H1 (cell line): ENCODE measurements at regions not wholly inside any gene's neighbourhood (a gene's known extent, or its start where the extent isn't known, plus 50 kb on each side); places are given as distances from the start of the nearest gene placed in this dataset.

Source experiments
- CTCF ChIA-PET: fragments of 300-600 bp; sonication (Branson Sonifier 250); formaldehyde crosslinking; loops from one replicate; lab custom pipeline; 2021; ENCODE audit not compliant: partially characterized antibody; lab: Charles Lee
- POLR2A ChIA-PET: fragments of 300-600 bp; sonication (Branson Sonifier 250); formaldehyde crosslinking; loops from one replicate; lab custom pipeline; 2021; ENCODE audit warnings: inconsistent platforms; ENCODE audit not compliant: partially characterized antibody; lab: Charles Lee
- DNase-seq, 2 experiments: peaks; one replicate each; pipeline versions ENCODE4 v3.0.0 to v3.0.0-alpha.2; 2010 to 2022; ENCODE audit warnings: low spot score in 2 of 2, low read depth in 1 of 2, mixed read lengths in 1 of 2
- FAIRE-seq: peaks from 2 replicates; lab custom pipeline; 2011; peaks lifted over from hg19 to GRCh38; lab: Jason Lieb, UNC
- H2AFZ ChIP-seq: 2 replicates; pipeline ENCODE4 v1.8.1; 2012; ENCODE audit warnings: low read length, inconsistent platforms
- H2AK5ac ChIP-seq: 2 replicates; pipeline ENCODE4 v1.6.1; 2013; ENCODE audit warnings: low read depth, low read length
- H2BK120ac ChIP-seq: replicated peaks from 2 replicates; pipeline ENCODE3; 2013; ENCODE audit warnings: low read depth, low read length, inconsistent platforms
- H2BK12ac ChIP-seq: 2 replicates; pipeline ENCODE4 v1.6.1; 2013; ENCODE audit warnings: low read depth, low read length
- H2BK15ac ChIP-seq: 2 replicates; pipeline ENCODE4 v1.6.1; 2013; ENCODE audit warnings: low read length
- H2BK20ac ChIP-seq: 2 replicates; pipeline ENCODE4 v1.6.1; 2013; ENCODE audit warnings: low read length
- H2BK5ac ChIP-seq: 2 replicates; pipeline ENCODE4 v1.6.1; 2013; ENCODE audit warnings: low read depth, low read length
- H3K14ac ChIP-seq: 2 replicates; pipeline ENCODE4 v1.6.1; 2013; ENCODE audit warnings: inconsistent platforms; ENCODE audit not compliant: insufficient read length
- H3K18ac ChIP-seq: 2 replicates; pipeline ENCODE4 v1.6.1; 2013; ENCODE audit warnings: low read length; ENCODE audit errors: extremely low read depth
- H3K23ac ChIP-seq: 2 replicates; pipeline ENCODE4 v1.6.1; 2013; ENCODE audit warnings: inconsistent platforms; ENCODE audit not compliant: insufficient read length
- H3K23me2 ChIP-seq: 2 replicates; pipeline ENCODE4 v1.6.1; 2013; ENCODE audit warnings: low read depth, low read length
- H3K27ac ChIP-seq: 2 replicates; pipeline ENCODE4 v1.6.1; 2011; ENCODE audit warnings: low read depth, low read length, inconsistent platforms
- H3K27me3 ChIP-seq, 4 experiments: replicated peaks in 1 of 4; 1 replicate in 1 of 4; 2 replicates in 3 of 4; pipeline versions ENCODE4 v1.6.1 to v1.8.1; 2011 to 2013; ENCODE audit warnings: low read length in 3 of 4, mild to moderate bottlenecking in 3 of 4, inconsistent platforms in 2 of 4, mixed read lengths in 2 of 4, moderate library complexity in 1 of 4; ENCODE audit not compliant: control insufficient read depth in 3 of 4, insufficient read depth in 3 of 4; ENCODE audit errors: extremely low read depth in 1 of 4
- H3K36me3 ChIP-seq, 4 experiments: 2 replicates each; pipeline versions ENCODE4 v1.6.1 to v1.8.1; 2011 to 2013; ENCODE audit warnings: mild to moderate bottlenecking in 4 of 4, low read length in 3 of 4, moderate library complexity in 2 of 4, control low read depth in 1 of 4, inconsistent platforms in 1 of 4; ENCODE audit not compliant: insufficient read depth in 4 of 4, control insufficient read depth in 2 of 4
- H3K4ac ChIP-seq: replicated peaks from 2 replicates; pipeline ENCODE3; 2013; ENCODE audit warnings: low read length, low read depth, mixed read lengths, inconsistent platforms; ENCODE audit not compliant: insufficient read length
- H3K4me1 ChIP-seq, 4 experiments: replicated peaks in 1 of 4; 1 replicate in 1 of 4; 2 replicates in 3 of 4; pipeline versions ENCODE4 v1.6.1 to v1.8.1; 2011 to 2013; ENCODE audit warnings: low read length in 3 of 4, inconsistent platforms in 2 of 4, mixed read lengths in 1 of 4; ENCODE audit not compliant: insufficient read depth in 4 of 4, control insufficient read depth in 3 of 4
- H3K4me2 ChIP-seq, 2 experiments: 2 replicates each; pipeline versions ENCODE4 v1.6.1 to v1.8.1; 2011 to 2013; ENCODE audit warnings: low read depth in 2 of 2, low read length in 2 of 2, control low read depth in 1 of 2, inconsistent platforms in 1 of 2, mild to moderate bottlenecking in 1 of 2; ENCODE audit not compliant: insufficient read depth in 1 of 2
- H3K4me3 ChIP-seq, 4 experiments: fragments of 200-600, 300-600 bp in 1 of 4; sonication (generic), shearing (Covaris generic), sonication (Bioruptor Twin) in 1 of 4; 2 replicates each; pipeline versions ENCODE4 v1.5.1 to v1.8.1; 2011 to 2016; ENCODE audit warnings: low read length in 4 of 4, low read depth in 3 of 4, control low read depth in 2 of 4, inconsistent platforms in 2 of 4, mild to moderate bottlenecking in 2 of 4, mixed read lengths in 1 of 4, moderate library complexity in 1 of 4; ENCODE audit not compliant: insufficient read depth in 2 of 4; ENCODE audit errors: extremely low read depth in 1 of 4
- H3K56ac ChIP-seq: replicated peaks from 2 replicates; pipeline ENCODE3; 2013; ENCODE audit warnings: low read depth, mild to moderate bottlenecking, mixed read lengths, low read length, inconsistent platforms; ENCODE audit not compliant: insufficient read length
- H3K79me1 ChIP-seq: 2 replicates; pipeline ENCODE4 v1.6.1; 2013; ENCODE audit warnings: low read depth, low read length, control low read depth
- H3K79me2 ChIP-seq, 2 experiments: 2 replicates each; pipeline versions ENCODE4 v1.6.1 to v1.8.1; 2012 to 2013; ENCODE audit warnings: low read length in 2 of 2, mild to moderate bottlenecking in 2 of 2, inconsistent platforms in 1 of 2; ENCODE audit not compliant: insufficient read depth in 2 of 2, control insufficient read depth in 1 of 2
- H3K9ac ChIP-seq, 4 experiments: replicated peaks in 1 of 4; 1 replicate in 1 of 4; 2 replicates in 3 of 4; pipeline versions ENCODE4 v1.6.1 to v1.8.1; 2011 to 2013; ENCODE audit warnings: low read depth in 3 of 4, low read length in 3 of 4, control low read depth in 2 of 4, mild to moderate bottlenecking in 2 of 4, moderate library complexity in 2 of 4, inconsistent platforms in 1 of 4; ENCODE audit errors: extremely low read depth in 1 of 4
- H3K9me3 ChIP-seq, 2 experiments: 2 replicates each; pipeline versions ENCODE4 v1.6.1 to v1.8.1; 2012 to 2013; ENCODE audit warnings: mild to moderate bottlenecking in 2 of 2, moderate library complexity in 2 of 2, control low read depth in 1 of 2, inconsistent platforms in 1 of 2, low read depth in 1 of 2, low read length in 1 of 2, mixed read lengths in 1 of 2; ENCODE audit not compliant: insufficient read depth in 2 of 2
- H4K20me1 ChIP-seq, 2 experiments: replicated peaks in 1 of 2; 2 replicates each; pipeline versions ENCODE3 to v1.8.1; 2011 to 2013; ENCODE audit warnings: inconsistent platforms in 2 of 2, low read length in 2 of 2, mild to moderate bottlenecking in 1 of 2; ENCODE audit not compliant: insufficient read depth in 2 of 2, control insufficient read depth in 1 of 2
- H4K5ac ChIP-seq: 2 replicates; pipeline ENCODE4 v1.6.1; 2013; ENCODE audit warnings: low read length, low read depth, mixed read lengths, inconsistent platforms; ENCODE audit not compliant: insufficient read length
- H4K8ac ChIP-seq: 2 replicates; pipeline ENCODE4 v1.8.0; 2013; ENCODE audit warnings: mild to moderate bottlenecking, moderate library complexity, low read length, inconsistent platforms; ENCODE audit not compliant: insufficient read depth; ENCODE audit errors: extremely low read depth
- H4K91ac ChIP-seq: replicated peaks from 2 replicates; pipeline ENCODE3; 2013; ENCODE audit warnings: low read length, mixed read lengths, inconsistent platforms; ENCODE audit not compliant: insufficient read length
- BCL11A ChIP-seq, 2 experiments: IDR thresholded peaks; one replicate each; pipeline ENCODE4 v1.6.1; 2011; ENCODE audit warnings: low read depth in 2 of 2, low read length in 2 of 2, mild to moderate bottlenecking in 2 of 2
- BRCA1 ChIP-seq: IDR thresholded peaks from 2 replicates; pipeline ENCODE4 v1.6.1; 2012; ENCODE audit warnings: low read depth, low read length, improper control_type of control experiment
- CBX8 ChIP-seq: fragments of 300-800, 300-1000 bp; sonication (generic); IDR thresholded peaks from 2 replicates; pipeline ENCODE4 v1.7.1; 2016; ENCODE audit warnings: low read depth, low read length, borderline replicate concordance
- CHD2 ChIP-seq: IDR thresholded peaks from 2 replicates; pipeline ENCODE4 v1.6.1; 2012; ENCODE audit warnings: low read length, improper control_type of control experiment
- CREB1 ChIP-seq: IDR thresholded peaks from 2 replicates; pipeline ENCODE4 v1.6.1; 2012; ENCODE audit warnings: inconsistent platforms
- EGR1 ChIP-seq: IDR thresholded peaks from 2 replicates; pipeline ENCODE4 v1.6.1; 2011; ENCODE audit warnings: low read depth, low read length, borderline replicate concordance
- KDM4A ChIP-seq: IDR thresholded peaks from one replicate; pipeline ENCODE4 v1.7.1; 2012; ENCODE audit warnings: low read depth, mild to moderate bottlenecking, moderate library complexity, low read length, inconsistent platforms; ENCODE audit not compliant: severe bottlenecking
- KDM5A ChIP-seq: fragments of 200-600 bp; IDR thresholded peaks from 2 replicates; pipeline ENCODE4 v1.7.1; 2012; ENCODE audit warnings: mild to moderate bottlenecking, low read length, inconsistent platforms, mixed read lengths
- PHF8 ChIP-seq: fragments of 200-600 bp; sonication (generic); conservative IDR thresholded peaks from 2 replicates; pipeline ENCODE4 v1.7.1; 2012; ENCODE audit warnings: low read depth, mild to moderate bottlenecking, inconsistent platforms, low read length, moderate library complexity
- POLR2AphosphoS5 ChIP-seq: IDR thresholded peaks from 2 replicates; pipeline ENCODE4 v1.6.1; 2011; ENCODE audit warnings: low read depth, low read length
- POU5F1 ChIP-seq: IDR thresholded peaks from 2 replicates; pipeline ENCODE4 v1.6.1; 2011; ENCODE audit warnings: low read depth, mild to moderate bottlenecking, low read length, moderate library complexity
- SIX5 ChIP-seq: IDR thresholded peaks from 2 replicates; pipeline ENCODE4 v1.6.1; 2011; ENCODE audit warnings: mild to moderate bottlenecking, low read depth, low read length
- ZNF274 ChIP-seq: IDR thresholded peaks from 2 replicates; pipeline ENCODE4 v1.7.0; 2012; ENCODE audit warnings: low read length, borderline replicate concordance; ENCODE audit errors: extremely low read depth
- WGBS, 2 experiments: shearing (Covaris generic) in 1 of 2; methylation state at CpG; one replicate each; pipeline versions ENCODE4 v1.1.6 to v1.1.7; 2013 to 2015; ENCODE audit warnings: low lambda C conversion rate in 2 of 2, mixed read lengths in 2 of 2, inconsistent platforms in 1 of 2, low coverage in 1 of 2, missing lambda C conversion rate in 1 of 2; ENCODE audit not compliant: insufficient replicate concordance in 2 of 2, insufficient coverage in 1 of 2, insufficient read length in 1 of 2; ENCODE audit errors: extremely low coverage in 1 of 2, missing lambda C conversion rate in 1 of 2; 5-methylcytosine and 5-hydroxymethylcytosine counted together
- TF ChIP-seq, protein P1 (sequence below), 3 experiments: IDR thresholded peaks; 1 replicate in 2 of 3; 2 replicates in 1 of 3; pipeline versions ENCODE4 v1.5.1 to v1.6.1; 2011; ENCODE audit warnings: low read length in 3 of 3, mild to moderate bottlenecking in 3 of 3, inconsistent platforms in 2 of 3, low read depth in 1 of 3, moderate library complexity in 1 of 3; ENCODE audit not compliant: insufficient read depth in 1 of 3; ENCODE audit errors: control extremely low read depth in 1 of 3

GRCh38 chr9:107690021-107690420, 200.5 kb upstream of the KLF4 start:
- Histone ChIP-seq H4K8ac (no peak overlapping the region), H3K9me3 (peaks cover 0 to 4% of the 10 kb centered on the region in 2 experiments; a peak in 2 of 4 replicates), H4K91ac (no peak overlapping the region), H2BK5ac (no peak overlapping the region), H3K4me1 (no peaks in the 10 kb centered on the region), H3K23me2 (no peaks in the 10 kb centered on the region), H3K14ac (no peak overlapping the region), H3K4me3 (no peak overlapping the region), H2AK5ac (no peak overlapping the region), H3K9ac (no peak overlapping the region), H2BK120ac (no peak overlapping the region), H3K4ac (no peak overlapping the region), H2BK20ac (no peak overlapping the region), H2BK15ac (no peak overlapping the region), H3K56ac (no peak overlapping the region), H3K18ac (no peak overlapping the region), H3K79me2 (no peaks in the 10 kb centered on the region), H3K27ac (no peak overlapping the region), H3K27me3 (no peaks in the 10 kb centered on the region), H4K20me1 (no peaks in the 10 kb centered on the region), H3K79me1 (no peaks in the 10 kb centered on the region), H3K36me3 (no peaks in the 10 kb centered on the region), H4K5ac (no peak overlapping the region), H3K23ac (no peak overlapping the region), H2BK12ac (no peak overlapping the region), H3K4me2 (no peak overlapping the region), H2AFZ (no peak overlapping the region)
- DNase-seq (no peak), FAIRE-seq (no peak)
- POLR2A ChIA-PET, result no interaction called here
- CTCF ChIA-PET, result interaction anchor here (0.8 kb wide), 1 partner anchor 21 kb away, joined by 4 read pairs; no protein-coding TSS in a partner anchor
- WGBS, 2 experiments, result 70% methylated on average over 5 of the region's 5 CpGs; no CpG with 5 or more reads in 1 of the 2 experiments
- TF ChIP-seq, protein P1, sequence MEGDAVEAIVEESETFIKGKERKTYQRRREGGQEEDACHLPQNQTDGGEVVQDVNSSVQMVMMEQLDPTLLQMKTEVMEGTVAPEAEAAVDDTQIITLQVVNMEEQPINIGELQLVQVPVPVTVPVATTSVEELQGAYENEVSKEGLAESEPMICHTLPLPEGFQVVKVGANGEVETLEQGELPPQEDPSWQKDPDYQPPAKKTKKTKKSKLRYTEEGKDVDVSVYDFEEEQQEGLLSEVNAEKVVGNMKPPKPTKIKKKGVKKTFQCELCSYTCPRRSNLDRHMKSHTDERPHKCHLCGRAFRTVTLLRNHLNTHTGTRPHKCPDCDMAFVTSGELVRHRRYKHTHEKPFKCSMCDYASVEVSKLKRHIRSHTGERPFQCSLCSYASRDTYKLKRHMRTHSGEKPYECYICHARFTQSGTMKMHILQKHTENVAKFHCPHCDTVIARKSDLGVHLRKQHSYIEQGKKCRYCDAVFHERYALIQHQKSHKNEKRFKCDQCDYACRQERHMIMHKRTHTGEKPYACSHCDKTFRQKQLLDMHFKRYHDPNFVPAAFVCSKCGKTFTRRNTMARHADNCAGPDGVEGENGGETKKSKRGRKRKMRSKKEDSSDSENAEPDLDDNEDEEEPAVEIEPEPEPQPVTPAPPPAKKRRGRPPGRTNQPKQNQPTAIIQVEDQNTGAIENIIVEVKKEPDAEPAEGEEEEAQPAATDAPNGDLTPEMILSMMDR (IDR thresholded peaks at IDR 0.05; ENCODE audit: control extremely low read depth in 1 of 3, insufficient read depth in 1 of 3, low read depth in 1 of 3, low read length in 3 of 3), result no peak
- TF ChIP-seq EGR1, result no peak
- TF ChIP-seq POLR2AphosphoS5, result no peak
- TF ChIP-seq BRCA1, result no peak
- no peak for TF ChIP-seq KDM4A
- TF ChIP-seq KDM5A, result no peak
- TF ChIP-seq SIX5, result no peak
- TF ChIP-seq ZNF274, result no peak
- no peak for TF ChIP-seq CBX8
- no peak for TF ChIP-seq PHF8
- TF ChIP-seq POU5F1, result no peak
- TF ChIP-seq CHD2, result no peak
- TF ChIP-seq CREB1, result no peak
- TF ChIP-seq BCL11A (IDR thresholded peaks at IDR 0.05; ENCODE audit: low read depth in 2 of 2, low read length in 2 of 2), result no peak
